ENCODE measurements at regions not wholly inside any gene's neighbourhood (a gene's known extent, or its start where the extent isn't known, plus 50 kb on each side); places are given as distances from the start of the nearest gene placed in this dataset.

GRCh38 chr16:64196444-64196843 is 925.4 kb downstream of the CDH11 start:
- Histone ChIP-seq H3K9ac (ENCODE audit: low read depth in 1 of 2, low read length in 2 of 2) (no peak overlapping the region), H3K9me3 (ENCODE audit: control insufficient read depth in 1 of 2, low read length in 2 of 2) (no peaks in the 10 kb centered on the region), H3K4me3 (ENCODE audit: low read depth in 1 of 2, low read length in 2 of 2) (no peak overlapping the region), H3K27me3 (ENCODE audit: control insufficient read depth in 1 of 2, insufficient read depth in 2 of 2, low read length in 2 of 2) (no peaks in the 10 kb centered on the region), H3K27ac (ENCODE audit: low read depth, low read length) (no peak overlapping the region), H3K4me1 (ENCODE audit: control insufficient read depth in 1 of 2, insufficient read depth in 2 of 2, low read length in 2 of 2) (no peaks in the 10 kb centered on the region), H3K36me3 (ENCODE audit: control insufficient read depth in 1 of 2, insufficient read depth in 2 of 2, low read length in 2 of 2) (no peaks in the 10 kb centered on the region)

GRCh38 chr16:64185954-64186353 is 935.9 kb downstream of the CDH11 start:
- Histone ChIP-seq H3K27me3 (ENCODE audit: control insufficient read depth in 1 of 2, insufficient read depth in 2 of 2, low read length in 2 of 2) (no peaks in the 10 kb centered on the region), H3K4me3 (ENCODE audit: low read depth in 1 of 2, low read length in 2 of 2) (no peak overlapping the region), H3K27ac (ENCODE audit: low read depth, low read length) (no peak overlapping the region), H3K4me1 (ENCODE audit: control insufficient read depth in 1 of 2, insufficient read depth in 2 of 2, low read length in 2 of 2) (no peaks in the 10 kb centered on the region), H3K9ac (ENCODE audit: low read depth in 1 of 2, low read length in 2 of 2) (no peak overlapping the region), H3K9me3 (ENCODE audit: control insufficient read depth in 1 of 2, low read length in 2 of 2) (no peaks in the 10 kb centered on the region), H3K36me3 (ENCODE audit: control insufficient read depth in 1 of 2, insufficient read depth in 2 of 2, low read length in 2 of 2) (no peaks in the 10 kb centered on the region)

DNA sequence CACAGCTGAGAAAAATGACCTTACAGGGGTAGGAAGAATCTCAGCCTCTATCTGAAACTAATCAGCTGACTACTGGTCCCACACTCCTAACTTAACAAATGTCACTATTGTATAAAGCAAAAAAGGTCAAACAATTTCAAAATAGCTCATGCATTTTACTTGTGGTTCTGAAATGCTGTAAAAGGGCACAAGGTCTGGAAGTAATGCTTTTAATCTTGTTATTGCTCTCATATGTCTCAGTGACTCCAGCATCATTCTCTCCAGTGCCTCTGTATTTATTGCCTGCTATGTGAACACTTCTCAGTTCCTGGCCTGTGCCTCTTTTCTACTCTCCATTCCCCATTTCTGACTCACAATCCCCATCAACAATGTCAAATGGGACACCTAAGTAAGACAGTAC is 937.7 kb downstream of the CDH11 start:
- peaks cover 0 to 3% of the 10 kb centered on the region in 2 donors for H3K9me3 ChIP-seq (ENCODE audit: control insufficient read depth in 1 of 2, low read length in 2 of 2)
- no peaks in the 10 kb centered on the region for H3K27me3 ChIP-seq (ENCODE audit: control insufficient read depth in 1 of 2, insufficient read depth in 2 of 2, low read length in 2 of 2)
- H3K4me1 ChIP-seq (ENCODE audit: control insufficient read depth in 1 of 2, insufficient read depth in 2 of 2, low read length in 2 of 2): no peaks in the 10 kb centered on the region
- H3K4me3 ChIP-seq (ENCODE audit: low read depth in 1 of 2, low read length in 2 of 2): no peak overlapping the region
- no peak overlapping the region for H3K27ac ChIP-seq (ENCODE audit: low read depth, low read length)
- H3K36me3 ChIP-seq (ENCODE audit: control insufficient read depth in 1 of 2, insufficient read depth in 2 of 2, low read length in 2 of 2): no peaks in the 10 kb centered on the region
- no peak overlapping the region for H3K9ac ChIP-seq (ENCODE audit: low read depth in 1 of 2, low read length in 2 of 2)

- H3K27me3 ChIP-seq (ENCODE audit: control insufficient read depth in 1 of 2, insufficient read depth in 2 of 2, low read length in 2 of 2): no peaks in the 10 kb centered on the region
- no peak overlapping the region for H3K4me3 ChIP-seq (ENCODE audit: low read depth in 1 of 2, low read length in 2 of 2)
- H3K4me1 ChIP-seq (ENCODE audit: control insufficient read depth in 1 of 2, insufficient read depth in 2 of 2, low read length in 2 of 2): no peaks in the 10 kb centered on the region
- H3K36me3 ChIP-seq (ENCODE audit: control insufficient read depth in 1 of 2, insufficient read depth in 2 of 2, low read length in 2 of 2): no peaks in the 10 kb centered on the region
- no peak overlapping the region for H3K9ac ChIP-seq (ENCODE audit: low read depth in 1 of 2, low read length in 2 of 2)
- no peak overlapping the region for H3K27ac ChIP-seq (ENCODE audit: low read depth, low read length)
- H3K9me3 ChIP-seq (ENCODE audit: control insufficient read depth in 1 of 2, low read length in 2 of 2): peaks cover 7 to 9% of the 10 kb centered on the region in 2 donors
These were observed 938.9 kb downstream of the CDH11 start for GRCh38 chr16:64182985-64183384.

- H3K27me3 ChIP-seq (ENCODE audit: control insufficient read depth in 1 of 2, insufficient read depth in 2 of 2, low read length in 2 of 2): no peaks in the 10 kb centered on the region
- no peak overlapping the region for H3K9ac ChIP-seq (ENCODE audit: low read depth in 1 of 2, low read length in 2 of 2)
- H3K27ac ChIP-seq (ENCODE audit: low read depth, low read length): no peak overlapping the region
- no peaks in the 10 kb centered on the region for H3K36me3 ChIP-seq (ENCODE audit: control insufficient read depth in 1 of 2, insufficient read depth in 2 of 2, low read length in 2 of 2)
- no peaks in the 10 kb centered on the region for H3K4me1 ChIP-seq (ENCODE audit: control insufficient read depth in 1 of 2, insufficient read depth in 2 of 2, low read length in 2 of 2)
- no peak overlapping the region for H3K4me3 ChIP-seq (ENCODE audit: low read depth in 1 of 2, low read length in 2 of 2)
- peaks cover 9 to 10% of the 10 kb centered on the region in 2 donors for H3K9me3 ChIP-seq (ENCODE audit: control insufficient read depth in 1 of 2, low read length in 2 of 2)
These were observed 940.5 kb downstream of the CDH11 start for GRCh38 chr16:64181271-64181925.

- no peak overlapping the region for H3K4me3 ChIP-seq (ENCODE audit: low read depth in 1 of 2, low read length in 2 of 2)
- no peak overlapping the region for H3K27ac ChIP-seq (ENCODE audit: low read depth, low read length)
- peaks cover 9 to 10% of the 10 kb centered on the region in 2 donors for H3K9me3 ChIP-seq (ENCODE audit: control insufficient read depth in 1 of 2, low read length in 2 of 2)
- no peaks in the 10 kb centered on the region for H3K4me1 ChIP-seq (ENCODE audit: control insufficient read depth in 1 of 2, insufficient read depth in 2 of 2, low read length in 2 of 2)
- no peak overlapping the region for H3K9ac ChIP-seq (ENCODE audit: low read depth in 1 of 2, low read length in 2 of 2)
- H3K36me3 ChIP-seq (ENCODE audit: control insufficient read depth in 1 of 2, insufficient read depth in 2 of 2, low read length in 2 of 2): no peaks in the 10 kb centered on the region
- H3K27me3 ChIP-seq (ENCODE audit: control insufficient read depth in 1 of 2, insufficient read depth in 2 of 2, low read length in 2 of 2): no peaks in the 10 kb centered on the region
These were observed 941.5 kb downstream of the CDH11 start for GRCh38 chr16:64180136-64180900.

DNA sequence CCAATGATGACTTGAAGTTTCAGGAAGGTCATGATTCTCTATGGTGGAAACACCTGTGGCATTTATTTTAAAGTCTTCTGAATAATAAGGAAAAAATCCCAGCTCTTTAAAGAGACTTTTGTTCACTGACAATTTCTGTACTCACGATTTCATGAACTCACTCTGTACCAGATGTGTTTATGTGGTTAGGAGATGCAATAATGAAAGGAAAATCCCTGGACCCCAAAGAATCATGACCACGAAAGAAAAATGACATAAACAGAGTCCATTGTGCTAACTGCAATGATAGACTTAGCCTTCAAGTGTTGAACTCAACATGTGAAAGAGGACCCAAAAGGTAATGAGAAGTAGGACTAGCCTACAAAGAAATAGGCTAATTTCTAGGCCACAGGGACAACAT is 947.5 kb downstream of the CDH11 start:
- Histone ChIP-seq H3K27me3 (ENCODE audit: control insufficient read depth in 1 of 2, insufficient read depth in 2 of 2, low read length in 2 of 2) (no peaks in the 10 kb centered on the region), H3K27ac (ENCODE audit: low read depth, low read length) (no peak overlapping the region), H3K36me3 (ENCODE audit: control insufficient read depth in 1 of 2, insufficient read depth in 2 of 2, low read length in 2 of 2) (no peaks in the 10 kb centered on the region), H3K9ac (ENCODE audit: low read depth in 1 of 2, low read length in 2 of 2) (no peak overlapping the region), H3K4me3 (ENCODE audit: low read depth in 1 of 2, low read length in 2 of 2) (no peak overlapping the region), H3K9me3 (ENCODE audit: control insufficient read depth in 1 of 2, low read length in 2 of 2) (peaks cover 7 to 10% of the 10 kb centered on the region in 2 donors), H3K4me1 (ENCODE audit: control insufficient read depth in 1 of 2, insufficient read depth in 2 of 2, low read length in 2 of 2) (no peaks in the 10 kb centered on the region)

DNA sequence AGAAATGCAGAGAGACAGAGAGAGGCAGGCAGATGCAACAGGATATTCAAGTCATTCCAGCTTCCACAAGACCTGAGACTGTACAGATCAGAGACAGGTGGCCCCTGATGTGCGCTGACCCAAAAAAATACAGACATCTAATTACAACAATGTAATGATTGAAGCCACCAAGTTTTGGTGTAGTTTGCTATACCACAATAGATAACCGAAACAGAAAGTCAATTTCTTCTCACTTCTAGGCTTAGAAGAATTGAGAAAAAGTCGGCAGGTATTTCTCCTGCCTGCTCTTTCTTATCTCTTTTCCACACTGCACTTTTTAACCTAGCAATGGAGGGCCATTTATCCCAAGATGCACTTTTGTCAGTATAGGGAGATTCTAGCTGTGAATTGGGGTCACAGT is 949.2 kb downstream of the CDH11 start:
- H3K4me1 ChIP-seq (ENCODE audit: control insufficient read depth in 1 of 2, insufficient read depth in 2 of 2, low read length in 2 of 2): no peaks in the 10 kb centered on the region
- no peak overlapping the region for H3K4me3 ChIP-seq (ENCODE audit: low read depth in 1 of 2, low read length in 2 of 2)
- no peaks in the 10 kb centered on the region for H3K9me3 ChIP-seq (ENCODE audit: control insufficient read depth in 1 of 2, low read length in 2 of 2)
- no peak overlapping the region for H3K27ac ChIP-seq (ENCODE audit: low read depth, low read length)
- H3K27me3 ChIP-seq (ENCODE audit: control insufficient read depth in 1 of 2, insufficient read depth in 2 of 2, low read length in 2 of 2): no peaks in the 10 kb centered on the region
- H3K9ac ChIP-seq (ENCODE audit: low read depth in 1 of 2, low read length in 2 of 2): no peak overlapping the region
- H3K36me3 ChIP-seq (ENCODE audit: control insufficient read depth in 1 of 2, insufficient read depth in 2 of 2, low read length in 2 of 2): no peaks in the 10 kb centered on the region

DNA sequence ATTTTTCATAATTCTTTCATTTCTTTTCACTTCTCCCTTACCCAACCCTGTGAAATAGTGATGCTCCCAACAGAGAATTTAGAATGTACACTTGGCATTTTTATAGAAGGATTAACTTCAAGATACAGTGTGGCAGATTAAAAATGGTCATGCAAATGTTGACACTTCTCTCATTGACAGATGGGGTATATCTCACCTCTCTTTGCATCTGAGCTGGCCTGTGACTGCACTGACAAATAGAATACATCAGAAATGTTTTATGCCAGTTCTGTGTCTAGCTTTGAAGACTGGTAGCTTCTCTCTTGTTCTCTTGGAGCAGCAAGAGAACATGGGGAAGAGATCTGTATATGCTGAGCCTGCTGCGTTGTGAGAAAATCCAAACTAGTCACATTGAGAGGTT is 949.6 kb downstream of the CDH11 start:
- no peaks in the 10 kb centered on the region for H3K4me1 ChIP-seq (ENCODE audit: control insufficient read depth in 1 of 2, insufficient read depth in 2 of 2, low read length in 2 of 2)
- no peak overlapping the region for H3K4me3 ChIP-seq (ENCODE audit: low read depth in 1 of 2, low read length in 2 of 2)
- no peaks in the 10 kb centered on the region for H3K36me3 ChIP-seq (ENCODE audit: control insufficient read depth in 1 of 2, insufficient read depth in 2 of 2, low read length in 2 of 2)
- H3K9ac ChIP-seq (ENCODE audit: low read depth in 1 of 2, low read length in 2 of 2): no peak overlapping the region
- no peak overlapping the region for H3K27ac ChIP-seq (ENCODE audit: low read depth, low read length)
- no peaks in the 10 kb centered on the region for H3K9me3 ChIP-seq (ENCODE audit: control insufficient read depth in 1 of 2, low read length in 2 of 2)
- H3K27me3 ChIP-seq (ENCODE audit: control insufficient read depth in 1 of 2, insufficient read depth in 2 of 2, low read length in 2 of 2): no peaks in the 10 kb centered on the region

DNA sequence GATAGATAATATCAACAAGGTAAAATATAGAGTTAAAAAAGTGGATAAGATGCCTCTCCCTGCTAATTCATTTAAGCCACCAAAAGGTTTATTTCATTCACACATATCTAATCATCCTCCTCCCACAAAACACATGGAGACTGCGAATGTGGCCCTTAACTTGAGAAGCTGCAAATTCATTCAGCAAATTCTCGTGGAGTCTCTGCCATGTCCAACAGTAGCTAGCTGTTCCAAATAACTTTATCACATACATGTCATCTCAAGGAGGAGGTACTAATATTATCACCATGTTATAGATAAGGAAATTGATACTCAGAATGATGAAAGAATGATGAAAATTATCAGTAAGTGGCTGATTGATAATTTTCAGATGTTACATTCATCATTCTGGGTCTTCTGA is 950.2 kb downstream of the CDH11 start:
- Histone ChIP-seq H3K27ac (ENCODE audit: low read depth, low read length) (no peak overlapping the region), H3K9ac (ENCODE audit: low read depth in 1 of 2, low read length in 2 of 2) (no peak overlapping the region)

More for the DNA sequence above, 950.2 kb downstream of the CDH11 start:
- no peaks in the 10 kb centered on the region for H3K36me3 ChIP-seq (ENCODE audit: control insufficient read depth in 1 of 2, insufficient read depth in 2 of 2, low read length in 2 of 2)
- H3K27me3 ChIP-seq (ENCODE audit: control insufficient read depth in 1 of 2, insufficient read depth in 2 of 2, low read length in 2 of 2): no peaks in the 10 kb centered on the region
- H3K4me1 ChIP-seq (ENCODE audit: control insufficient read depth in 1 of 2, insufficient read depth in 2 of 2, low read length in 2 of 2): no peaks in the 10 kb centered on the region
- H3K4me3 ChIP-seq (ENCODE audit: low read depth in 1 of 2, low read length in 2 of 2): no peak overlapping the region
- H3K9me3 ChIP-seq (ENCODE audit: control insufficient read depth in 1 of 2, low read length in 2 of 2): no peaks in the 10 kb centered on the region
